ENCODE measurements at regions not wholly inside any gene's neighbourhood (a gene's known extent, or its start where the extent isn't known, plus 50 kb on each side); places are given as distances from the start of the nearest gene placed in this dataset.

GRCh38 chr12:126582231-126582630, 1517.0 kb downstream of the AACS start:
- no peaks in the 10 kb centered on the region for H3K36me3 Mint-ChIP-seq (ENCODE audit: insufficient read depth, unreplicated experiment)
- H3K4me3 Mint-ChIP-seq (ENCODE audit: low read depth, unreplicated experiment): no peak overlapping the region
- no peaks in the 10 kb centered on the region for H3K9me3 Mint-ChIP-seq (ENCODE audit: low read depth, unreplicated experiment)
- peak overlapping the region; percentile 42 for H3K27ac Mint-ChIP-seq (ENCODE audit: unreplicated experiment)
- H3K4me1 Mint-ChIP-seq (ENCODE audit: low read depth, unreplicated experiment): no peaks in the 10 kb centered on the region
- intact Hi-C loops (cut with micrococcal nuclease; ENCODE audit: unreplicated experiment): loop anchor here (1.0 kb wide), 1 partner anchor 531 kb away; no protein-coding TSS in a partner anchor
- no peaks in the 10 kb centered on the region for H3K27me3 Mint-ChIP-seq (ENCODE audit: unreplicated experiment)
- peak; percentile 58 for DNase-seq
- no peak for TF ChIP-seq CTCF (IDR thresholded peaks at IDR 0.05; ENCODE audit: unreplicated experiment)
- no TSS peak for BruUV-seq (replicated peaks)
- CTCF ChIA-PET: no interaction called here

- Mint-ChIP-seq H3K4me3 (ENCODE audit: low read depth, unreplicated experiment) (no peak overlapping the region), H3K36me3 (ENCODE audit: insufficient read depth, unreplicated experiment) (no peaks in the 10 kb centered on the region), H3K4me1 (ENCODE audit: low read depth, unreplicated experiment) (no peaks in the 10 kb centered on the region), H3K9me3 (ENCODE audit: low read depth, unreplicated experiment) (no peaks in the 10 kb centered on the region), H3K27ac (ENCODE audit: unreplicated experiment) (no peak overlapping the region), H3K27me3 (ENCODE audit: unreplicated experiment) (no peaks in the 10 kb centered on the region)
- intact Hi-C loops (cut with micrococcal nuclease; ENCODE audit: unreplicated experiment): no loop called here
- no peak for DNase-seq
- no TSS peak for BruUV-seq (replicated peaks)
- TF ChIP-seq CTCF (IDR thresholded peaks at IDR 0.05; ENCODE audit: unreplicated experiment): no peak
- CTCF ChIA-PET: no interaction called here
These were observed 1523.5 kb downstream of the AACS start for GRCh38 chr12:126588586-126589249.

- Mint-ChIP-seq H3K36me3 (ENCODE audit: insufficient read depth, unreplicated experiment) (no peaks in the 10 kb centered on the region), H3K27ac (ENCODE audit: unreplicated experiment) (no peak overlapping the region), H3K4me3 (ENCODE audit: low read depth, unreplicated experiment) (no peak overlapping the region), H3K9me3 (ENCODE audit: low read depth, unreplicated experiment) (no peaks in the 10 kb centered on the region), H3K27me3 (ENCODE audit: unreplicated experiment) (no peaks in the 10 kb centered on the region), H3K4me1 (ENCODE audit: low read depth, unreplicated experiment) (no peaks in the 10 kb centered on the region)
- DNase-seq: no peak
- CTCF ChIA-PET: no interaction called here
- BruUV-seq (replicated peaks): no TSS peak
- TF ChIP-seq CTCF (IDR thresholded peaks at IDR 0.05; ENCODE audit: unreplicated experiment): no peak
- intact Hi-C loops (cut with micrococcal nuclease; ENCODE audit: unreplicated experiment): no loop called here
These were observed 1526.3 kb downstream of the AACS start for GRCh38 chr12:126591533-126591932.

- Mint-ChIP-seq H3K4me1 (ENCODE audit: low read depth, unreplicated experiment) (no peaks in the 10 kb centered on the region), H3K36me3 (ENCODE audit: insufficient read depth, unreplicated experiment) (no peaks in the 10 kb centered on the region), H3K27ac (ENCODE audit: unreplicated experiment) (no peak overlapping the region), H3K27me3 (ENCODE audit: unreplicated experiment) (no peaks in the 10 kb centered on the region), H3K4me3 (ENCODE audit: low read depth, unreplicated experiment) (no peak overlapping the region), H3K9me3 (ENCODE audit: low read depth, unreplicated experiment) (no peaks in the 10 kb centered on the region)
- intact Hi-C loops (cut with micrococcal nuclease; ENCODE audit: unreplicated experiment): no loop called here
- CTCF ChIA-PET: no interaction called here
- DNase-seq: no peak
- BruUV-seq (replicated peaks): no TSS peak
- no peak for TF ChIP-seq CTCF (IDR thresholded peaks at IDR 0.05; ENCODE audit: unreplicated experiment)
These were observed 1536.2 kb downstream of the AACS start for GRCh38 chr12:126601184-126602170.
